ENCODE measurements at regions not wholly inside any gene's neighbourhood (a gene's known extent, or its start where the extent isn't known, plus 50 kb on each side); places are given as distances from the start of the nearest gene placed in this dataset.

- no peak for TF ChIP-seq CTCF (IDR thresholded peaks at IDR 0.05)
- TF ChIP-seq POLR2A (IDR thresholded peaks at IDR 0.05) = no peak
Measured at GRCh38 chrX:82677286-82677685, 830.8 kb upstream of the POU3F4 start.

All from thyroid gland (tissue), 4 donors.